ENCODE measurements at regions not wholly inside any gene's neighbourhood (a gene's known extent, or its start where the extent isn't known, plus 50 kb on each side); places are given as distances from the start of the nearest gene placed in this dataset.

DNA sequence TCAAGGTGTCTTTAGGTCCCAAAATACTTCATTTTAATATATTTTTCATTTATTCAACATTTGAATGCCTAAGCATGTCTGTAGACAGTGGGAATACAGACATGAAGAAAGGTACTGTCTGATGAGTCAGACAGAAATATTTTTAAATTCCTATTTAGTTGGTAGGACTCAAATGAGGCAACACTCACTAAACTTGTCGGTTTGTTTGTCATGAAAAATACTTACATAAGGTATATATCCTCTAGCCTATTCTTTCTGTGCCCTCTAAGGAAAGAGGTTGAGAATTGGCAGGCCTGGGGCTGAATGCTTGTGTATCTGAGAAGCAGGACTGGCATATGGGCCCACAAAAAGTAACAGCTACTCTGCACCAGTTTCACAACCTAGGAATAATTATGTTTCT is 423.6 kb upstream of the MDFIC2 start:
- no peak overlapping the region for H3K27ac ChIP-seq (ENCODE audit: low read depth, low read length)

DNA sequence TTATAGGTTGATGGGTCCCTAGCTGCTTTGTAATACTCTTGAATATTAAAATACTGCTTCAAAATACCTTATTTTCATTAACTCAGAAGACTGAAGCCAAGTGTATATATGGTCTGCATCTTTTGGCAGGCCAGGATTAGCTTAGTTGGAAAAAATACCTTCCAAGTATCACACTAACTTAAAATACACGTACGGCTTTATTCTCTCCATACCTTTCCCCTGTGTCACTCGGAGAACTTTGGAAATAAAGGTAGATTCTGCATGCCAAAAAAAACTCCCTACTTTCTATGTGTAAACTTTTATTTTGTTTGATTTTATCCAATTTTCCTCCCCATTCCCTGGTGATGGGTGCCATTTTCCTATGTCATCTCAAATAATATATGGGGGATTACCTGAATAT is 422.3 kb upstream of the MDFIC2 start:
- no peaks in the 10 kb centered on the region for H3K27me3 ChIP-seq (ENCODE audit: control insufficient read depth, insufficient read depth, low read length)
- H3K27ac ChIP-seq (ENCODE audit: low read depth, low read length), result no peak overlapping the region
- H3K4me3 ChIP-seq (ENCODE audit: low read depth, low read length), result no peak overlapping the region
- no CpG with 5 or more reads among the region's 3 CpGs for WGBS (ENCODE audit: insufficient coverage)
- H3K9me3 ChIP-seq (ENCODE audit: control insufficient read depth, insufficient read depth, low read length), result no peaks in the 10 kb centered on the region
- no peaks in the 10 kb centered on the region for H3K36me3 ChIP-seq (ENCODE audit: control insufficient read depth, insufficient read depth, low read length)
- no peak for DNase-seq (ENCODE audit: low read depth in 4 of 6, low spot score in 6 of 6)
- H3K4me1 ChIP-seq (ENCODE audit: control insufficient read depth, insufficient read depth, low read length), result no peaks in the 10 kb centered on the region

More for the DNA sequence above, 423.6 kb upstream of the MDFIC2 start:
- Histone ChIP-seq H3K9me3 (ENCODE audit: control insufficient read depth, insufficient read depth, low read length) (no peaks in the 10 kb centered on the region), H3K36me3 (ENCODE audit: control insufficient read depth, insufficient read depth, low read length) (no peaks in the 10 kb centered on the region), H3K4me1 (ENCODE audit: control insufficient read depth, insufficient read depth, low read length) (no peaks in the 10 kb centered on the region), H3K27me3 (ENCODE audit: control insufficient read depth, insufficient read depth, low read length) (no peaks in the 10 kb centered on the region), H3K4me3 (ENCODE audit: low read depth, low read length) (no peak overlapping the region)
- no peak for DNase-seq (ENCODE audit: low read depth in 4 of 6, low spot score in 6 of 6)
- WGBS (ENCODE audit: insufficient coverage), result no CpG with 5 or more reads among the region's 1 CpG

DNA sequence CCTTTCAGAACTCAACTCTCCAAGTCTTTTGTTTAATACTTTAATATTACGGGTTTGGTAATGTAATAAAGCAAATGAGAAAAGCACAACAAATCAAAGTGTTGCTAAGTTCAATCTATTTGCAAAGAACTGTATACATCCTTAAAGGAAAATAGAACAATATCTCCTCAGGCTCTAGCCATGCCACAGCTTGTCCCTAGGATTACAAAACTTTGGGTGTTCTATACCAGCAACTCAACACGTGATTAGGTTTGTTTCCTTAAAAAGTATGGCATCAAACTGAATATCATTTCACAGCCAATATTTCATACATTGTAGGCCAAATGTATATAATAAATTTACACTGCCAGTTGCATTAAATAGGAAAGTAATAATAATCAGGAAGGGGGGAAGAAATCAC is 418.6 kb upstream of the MDFIC2 start:
- H3K4me3 ChIP-seq (ENCODE audit: low read depth, low read length), result no peak overlapping the region
- no CpG with 5 or more reads among the region's 2 CpGs for WGBS (ENCODE audit: insufficient coverage)
- H3K27me3 ChIP-seq (ENCODE audit: control insufficient read depth, insufficient read depth, low read length), result no peaks in the 10 kb centered on the region
- no peaks in the 10 kb centered on the region for H3K36me3 ChIP-seq (ENCODE audit: control insufficient read depth, insufficient read depth, low read length)
- H3K27ac ChIP-seq (ENCODE audit: low read depth, low read length), result no peak overlapping the region
- H3K9me3 ChIP-seq (ENCODE audit: control insufficient read depth, insufficient read depth, low read length), result no peaks in the 10 kb centered on the region
- H3K4me1 ChIP-seq (ENCODE audit: control insufficient read depth, insufficient read depth, low read length), result no peaks in the 10 kb centered on the region
- no peak for DNase-seq (ENCODE audit: low read depth in 4 of 6, low spot score in 6 of 6)

DNA sequence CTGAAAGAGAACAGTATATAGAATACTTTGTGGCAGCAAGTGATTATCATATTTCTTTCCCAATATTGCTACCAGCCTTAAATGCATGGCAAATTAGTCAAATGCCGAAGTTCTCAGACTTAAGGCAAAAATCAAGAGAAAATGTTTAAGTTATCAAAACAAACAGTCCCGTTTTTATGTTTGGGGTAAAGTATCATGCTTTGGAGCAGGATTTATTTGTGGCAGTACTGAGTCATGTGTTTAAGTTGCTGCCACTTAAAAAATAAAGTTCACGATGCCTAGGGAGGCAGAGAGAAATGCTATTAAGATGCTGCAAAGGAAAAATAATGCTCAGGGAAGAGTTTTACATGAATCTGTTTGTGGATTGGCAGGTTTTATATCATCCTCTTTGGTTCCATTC is 417.4 kb upstream of the MDFIC2 start:
- 100% methylated on average over 1 of the region's 3 CpGs for WGBS (ENCODE audit: insufficient coverage)
- Histone ChIP-seq H3K4me1 (ENCODE audit: control insufficient read depth, insufficient read depth, low read length) (no peaks in the 10 kb centered on the region), H3K36me3 (ENCODE audit: control insufficient read depth, insufficient read depth, low read length) (no peaks in the 10 kb centered on the region), H3K27ac (ENCODE audit: low read depth, low read length) (no peak overlapping the region), H3K9me3 (ENCODE audit: control insufficient read depth, insufficient read depth, low read length) (no peaks in the 10 kb centered on the region), H3K27me3 (ENCODE audit: control insufficient read depth, insufficient read depth, low read length) (no peaks in the 10 kb centered on the region), H3K4me3 (ENCODE audit: low read depth, low read length) (no peak overlapping the region)
- DNase-seq (ENCODE audit: low read depth in 4 of 6, low spot score in 6 of 6), result no peak

DNA sequence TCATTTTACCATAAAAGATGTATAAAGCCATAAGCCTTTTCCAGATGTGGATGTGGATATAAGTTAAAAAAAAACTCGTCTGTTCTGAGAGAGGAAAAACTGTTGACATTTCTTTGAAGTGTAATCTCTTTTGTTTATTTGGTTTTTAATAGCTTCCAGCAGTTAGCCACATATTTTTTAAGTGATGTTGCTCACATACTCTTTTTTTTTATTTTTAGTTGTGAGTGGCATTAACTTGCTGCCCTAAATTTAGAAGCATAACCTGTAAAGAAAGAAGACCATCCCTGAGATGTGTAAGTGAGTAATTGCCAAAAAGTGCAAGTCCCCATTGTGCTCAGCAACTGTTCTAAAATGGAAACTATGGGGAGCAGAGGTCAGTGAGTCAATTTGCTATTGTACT is 415.9 kb upstream of the MDFIC2 start:
- no peak overlapping the region for H3K4me3 ChIP-seq (ENCODE audit: low read depth, low read length)
- WGBS (ENCODE audit: insufficient coverage), result no CpG with 5 or more reads among the region's 1 CpG

DNA sequence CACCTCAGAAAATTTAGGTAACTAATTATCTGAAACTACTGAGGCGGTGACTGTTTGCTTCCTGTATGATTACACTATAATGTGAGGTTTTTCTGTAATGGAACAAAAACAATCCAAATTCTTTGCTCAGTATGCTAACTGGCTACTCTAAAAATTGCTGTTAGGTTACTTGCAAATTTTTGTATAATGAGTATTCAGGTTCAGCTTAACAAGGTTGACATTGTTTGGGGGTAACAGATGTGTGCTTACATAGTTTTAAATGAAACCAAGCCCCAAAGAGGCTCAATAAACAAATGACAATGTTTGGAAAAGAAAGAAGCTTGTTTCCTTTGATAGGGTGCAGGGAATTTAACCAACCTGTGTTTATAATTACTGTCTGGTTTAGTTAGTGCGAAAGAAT is 414.5 kb upstream of the MDFIC2 start:
- Histone ChIP-seq H3K4me1 (ENCODE audit: control insufficient read depth, insufficient read depth, low read length) (no peaks in the 10 kb centered on the region), H3K27ac (ENCODE audit: low read depth, low read length) (no peak overlapping the region), H3K27me3 (ENCODE audit: control insufficient read depth, insufficient read depth, low read length) (no peaks in the 10 kb centered on the region), H3K9me3 (ENCODE audit: control insufficient read depth, insufficient read depth, low read length) (no peaks in the 10 kb centered on the region), H3K4me3 (ENCODE audit: low read depth, low read length) (no peak overlapping the region), H3K36me3 (ENCODE audit: control insufficient read depth, insufficient read depth, low read length) (no peaks in the 10 kb centered on the region)
- WGBS (ENCODE audit: insufficient coverage), result no CpG with 5 or more reads among the region's 2 CpGs
- DNase-seq (ENCODE audit: low read depth in 4 of 6, low spot score in 6 of 6), result no peak

More for the DNA sequence above, 415.9 kb upstream of the MDFIC2 start:
- Histone ChIP-seq H3K27me3 (ENCODE audit: control insufficient read depth, insufficient read depth, low read length) (no peaks in the 10 kb centered on the region), H3K9me3 (ENCODE audit: control insufficient read depth, insufficient read depth, low read length) (no peaks in the 10 kb centered on the region), H3K27ac (ENCODE audit: low read depth, low read length) (no peak overlapping the region), H3K36me3 (ENCODE audit: control insufficient read depth, insufficient read depth, low read length) (no peaks in the 10 kb centered on the region), H3K4me1 (ENCODE audit: control insufficient read depth, insufficient read depth, low read length) (no peaks in the 10 kb centered on the region)
- no peak for DNase-seq (ENCODE audit: low read depth in 4 of 6, low spot score in 6 of 6)

DNA sequence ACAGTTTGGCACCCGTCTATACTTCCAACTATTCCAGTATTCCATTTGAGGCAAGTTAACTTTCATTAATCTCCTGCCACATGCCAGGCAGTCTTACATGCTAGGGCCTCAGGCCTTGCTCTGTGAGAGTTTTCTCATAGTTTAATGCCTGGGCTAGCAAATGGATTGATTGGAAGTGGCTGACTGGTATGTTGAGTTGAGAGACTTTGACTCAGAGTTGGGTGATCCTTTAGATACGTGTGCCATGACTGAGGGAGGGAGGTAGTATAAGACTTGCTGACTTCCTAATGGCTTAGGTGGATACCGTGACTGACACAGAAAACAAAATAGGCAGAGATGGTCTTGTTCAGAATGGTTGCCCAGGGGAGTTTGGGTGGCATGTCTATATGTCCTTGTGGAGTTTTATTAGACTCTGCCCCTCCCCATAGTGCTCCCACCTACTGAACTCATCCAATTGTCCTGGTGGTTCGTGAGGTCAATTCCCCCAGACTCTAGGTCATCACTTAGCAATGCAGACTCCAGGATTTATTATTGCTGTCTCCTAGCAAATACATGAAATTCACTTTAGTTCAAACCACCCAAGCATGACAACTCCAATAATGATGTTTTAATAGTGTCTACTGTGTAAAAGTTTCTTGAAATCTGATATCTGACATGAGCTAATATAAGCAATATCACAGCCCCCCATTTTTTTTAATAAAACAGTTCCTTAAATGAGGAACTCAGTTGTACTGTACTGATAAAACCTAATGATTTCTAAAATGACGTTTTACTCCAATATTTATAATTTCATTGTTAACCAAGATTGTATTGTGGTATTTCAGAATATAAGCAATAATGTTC is 413.9 kb upstream of the MDFIC2 start:
- WGBS (ENCODE audit: insufficient coverage), result 89% methylated on average over 2 of the region's 5 CpGs
- DNase-seq (ENCODE audit: low read depth in 4 of 6, low spot score in 6 of 6), result no peak
- H3K4me1 ChIP-seq (ENCODE audit: control insufficient read depth, insufficient read depth, low read length), result no peaks in the 10 kb centered on the region
- no peak overlapping the region for H3K4me3 ChIP-seq (ENCODE audit: low read depth, low read length)
- H3K27ac ChIP-seq (ENCODE audit: low read depth, low read length), result no peak overlapping the region
- H3K27me3 ChIP-seq (ENCODE audit: control insufficient read depth, insufficient read depth, low read length), result no peaks in the 10 kb centered on the region
- no peaks in the 10 kb centered on the region for H3K9me3 ChIP-seq (ENCODE audit: control insufficient read depth, insufficient read depth, low read length)
- no peaks in the 10 kb centered on the region for H3K36me3 ChIP-seq (ENCODE audit: control insufficient read depth, insufficient read depth, low read length)

DNA sequence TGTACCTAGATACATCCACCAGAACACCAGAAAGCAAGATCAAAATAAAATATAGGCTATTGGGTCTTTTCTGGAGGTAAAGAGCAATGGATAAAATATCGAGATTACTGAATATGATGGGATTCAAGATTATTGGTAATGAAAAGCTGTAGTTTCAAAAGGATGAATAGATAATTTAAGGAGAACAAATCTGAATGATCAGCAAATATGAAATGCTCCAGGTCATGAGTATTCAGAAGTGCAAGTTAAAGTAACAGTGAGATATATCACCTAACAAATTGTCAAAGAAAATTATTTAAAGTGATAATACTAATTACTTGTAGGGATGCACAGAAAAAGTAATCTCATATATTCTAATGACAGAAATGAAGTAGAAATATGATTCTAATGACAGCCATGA is 409.6 kb upstream of the MDFIC2 start:
- H3K36me3 ChIP-seq (ENCODE audit: control insufficient read depth, insufficient read depth, low read length), result no peaks in the 10 kb centered on the region
- H3K4me3 ChIP-seq (ENCODE audit: low read depth, low read length), result no peak overlapping the region
- no CpG with 5 or more reads among the region's 1 CpG for WGBS (ENCODE audit: insufficient coverage)
- no peaks in the 10 kb centered on the region for H3K9me3 ChIP-seq (ENCODE audit: control insufficient read depth, insufficient read depth, low read length)
- no peak for DNase-seq (ENCODE audit: low read depth in 4 of 6, low spot score in 6 of 6)
- no peak overlapping the region for H3K27ac ChIP-seq (ENCODE audit: low read depth, low read length)
- no peaks in the 10 kb centered on the region for H3K4me1 ChIP-seq (ENCODE audit: control insufficient read depth, insufficient read depth, low read length)
- no peaks in the 10 kb centered on the region for H3K27me3 ChIP-seq (ENCODE audit: control insufficient read depth, insufficient read depth, low read length)

DNA sequence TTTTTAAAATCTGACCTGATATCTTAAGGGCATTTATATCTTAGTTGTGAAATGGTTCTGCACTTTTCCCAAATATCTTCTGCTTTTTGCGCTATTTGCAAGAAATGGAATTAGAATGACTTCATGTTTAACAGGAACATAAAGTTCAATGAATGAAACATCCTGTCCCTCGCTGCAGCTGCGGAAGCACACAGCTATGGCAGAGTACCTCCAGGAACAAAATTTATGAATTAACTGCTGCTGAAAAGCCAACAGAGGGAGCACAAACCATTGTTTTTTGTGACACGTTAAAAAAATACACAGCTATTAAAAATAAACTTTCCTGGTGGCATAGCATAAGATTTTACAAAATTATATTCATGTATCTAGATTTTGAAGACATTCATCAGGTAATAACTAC is 404.4 kb upstream of the MDFIC2 start:
- Histone ChIP-seq H3K27me3 (ENCODE audit: control insufficient read depth, insufficient read depth, low read length) (no peaks in the 10 kb centered on the region), H3K27ac (ENCODE audit: low read depth, low read length) (no peak overlapping the region), H3K4me1 (ENCODE audit: control insufficient read depth, insufficient read depth, low read length) (no peaks in the 10 kb centered on the region), H3K36me3 (ENCODE audit: control insufficient read depth, insufficient read depth, low read length) (no peaks in the 10 kb centered on the region), H3K4me3 (ENCODE audit: low read depth, low read length) (no peak overlapping the region), H3K9me3 (ENCODE audit: control insufficient read depth, insufficient read depth, low read length) (peaks cover 15% of the 10 kb centered on the region)
- 0% methylated on average over 1 of the region's 4 CpGs for WGBS (ENCODE audit: insufficient coverage)
- DNase-seq (ENCODE audit: low read depth in 4 of 6, low spot score in 6 of 6), result peak in 3 of 6 donors; percentile 5 to 61 (median 34)

DNA sequence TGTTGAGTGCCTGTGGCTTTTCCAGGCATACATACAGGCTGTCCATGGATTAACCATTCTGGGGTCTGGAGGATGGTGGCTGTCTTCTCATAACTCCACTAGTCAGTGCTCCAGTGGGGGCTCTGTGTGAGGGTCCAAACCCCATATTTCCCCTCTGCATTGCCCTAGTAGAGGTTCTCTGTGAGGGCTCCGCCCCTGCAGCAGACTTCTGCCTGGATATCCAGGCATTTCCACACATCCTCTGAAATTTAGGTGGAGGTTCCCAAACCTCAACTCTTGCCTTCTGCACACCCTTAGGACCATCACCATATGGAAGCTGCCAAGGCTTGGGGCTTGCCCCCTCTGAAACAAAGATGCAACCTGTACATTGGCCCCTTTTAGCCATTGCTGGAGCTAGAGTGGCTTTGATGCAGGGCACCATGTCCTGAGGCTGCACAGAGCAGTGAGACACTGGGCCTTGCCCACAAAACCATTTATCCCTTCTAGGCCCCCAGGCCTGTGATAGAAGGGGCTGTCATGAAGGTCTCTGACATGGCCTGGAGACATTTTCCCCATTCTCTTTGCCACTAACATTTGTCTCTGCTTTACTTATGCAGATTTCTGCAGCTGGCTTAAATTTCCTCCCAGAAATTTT is 400.1 kb upstream of the MDFIC2 start:
- DNase-seq (ENCODE audit: low read depth in 4 of 6, low spot score in 6 of 6), result no peak
- no peak overlapping the region for H3K27ac ChIP-seq (ENCODE audit: low read depth, low read length)
- H3K9me3 ChIP-seq (ENCODE audit: control insufficient read depth, insufficient read depth, low read length), result peaks cover 15% of the 10 kb centered on the region
- 90% methylated on average over 1 of the region's 1 CpG for WGBS (ENCODE audit: insufficient coverage)
- H3K27me3 ChIP-seq (ENCODE audit: control insufficient read depth, insufficient read depth, low read length), result no peaks in the 10 kb centered on the region
- no peak overlapping the region for H3K4me3 ChIP-seq (ENCODE audit: low read depth, low read length)
- H3K4me1 ChIP-seq (ENCODE audit: control insufficient read depth, insufficient read depth, low read length), result no peaks in the 10 kb centered on the region
- H3K36me3 ChIP-seq (ENCODE audit: control insufficient read depth, insufficient read depth, low read length), result no peaks in the 10 kb centered on the region

Measured in spinal cord (tissue), 9 donors.